Heart left ventricle (tissue), 13 donors: ENCODE measurements at regions not wholly inside any gene's neighbourhood (a gene's known extent, or its start where the extent isn't known, plus 50 kb on each side); places are given as distances from the start of the nearest gene placed in this dataset.

Experiments
- CTCF ChIP-seq, 12 donors: fragments of 200-600 bp; sonication (generic) in 4 of 12; IDR thresholded peaks; one replicate each; pipeline versions ENCODE4 v1.5.0 to v1.8.0; 2018 to 2022; ENCODE audit warnings: antibody characterized with exemption in 12 of 12, mild to moderate bottlenecking in 5 of 12
- POLR2A ChIP-seq, 2 donors: fragments of 450-650 bp; IDR thresholded peaks; one replicate each; pipeline ENCODE4 v1.6.1; 2017; ENCODE audit warnings: antibody characterized with exemption in 2 of 2, mild to moderate bottlenecking in 2 of 2, moderate library complexity in 2 of 2
- donor health status: ischemic (EF 13 %, LVEDD 7.1; RV severe dilation, severe dysfunction).
- donor health status: DM: no; HTN: yes; CAD: no.
- donor health status: DM: no; HTN: no; CAD: no.
- donor health status: ischemic (EF 25% LVEDD 6.9; RV normal size, moderate dysfunction).
- donor health status: ischemic (EF 25% LVEDD 5.7; RV mildly dilated, moderate dysfunction).
- donor health status: ischemic (EF 35%, LVEDD 5.7; RV mildly dilated, moderate dysfunction).
- donor health status: nonischemic (EF 11% LVEDD 7.7; RV severe dilation, severe dysfunction).
- donor health status: DM: yes; HTN: yes; CAD: no.
- donor health status: PGD.
- donor health status: ischemic (EF 29% LVEDD 5.4; RV normal size, mild dysfunction).
- donor health status: nonischemic (EF 23%, LVEDD 6.1; RV moderate dilation, normal function).

GRCh38 chr16:51705142-51705541 is 554.1 kb upstream of the SALL1 start:
- TF ChIP-seq POLR2A (IDR thresholded peaks at IDR 0.05) (no peak), CTCF (IDR thresholded peaks at IDR 0.05) (no peak)
